HG03571 (cell line): ENCODE measurements at regions not wholly inside any gene's neighbourhood (a gene's known extent, or its start where the extent isn't known, plus 50 kb on each side); places are given as distances from the start of the nearest gene placed in this dataset.

Experiments used
- ATAC-seq: cut with Tn5 transposase; IDR thresholded peaks from one replicate; pipeline ENCODE4 v1.9.1; 2021; ENCODE audit not compliant: unreplicated experiment

- ATAC-seq, result no peak
Measured at GRCh38 chr4:37054531-37055077, 189.9 kb upstream of the NWD2 start.

GRCh38 chr4:37058826-37059225 lies 185.7 kb upstream of the NWD2 start:
- ATAC-seq, result no peak

- ATAC-seq, result no peak
Measured at GRCh38 chr4:37066159-37066558, 178.4 kb upstream of the NWD2 start.

GRCh38 chr4:37068580-37068979 lies 176.0 kb upstream of the NWD2 start:
- ATAC-seq, result no peak

- no peak for ATAC-seq
Measured at GRCh38 chr4:37070041-37070440, 174.5 kb upstream of the NWD2 start.

- no peak for ATAC-seq
Measured at GRCh38 chr4:37071576-37071975, 173.0 kb upstream of the NWD2 start.

- ATAC-seq, result no peak
Measured at GRCh38 chr4:37073226-37073840, 171.2 kb upstream of the NWD2 start.

GRCh38 chr4:37082912-37083311 lies 161.6 kb upstream of the NWD2 start:
- ATAC-seq, result no peak

GRCh38 chr4:37095925-37096324 lies 148.6 kb upstream of the NWD2 start:
- no peak for ATAC-seq

GRCh38 chr4:37101182-37101581 lies 143.4 kb upstream of the NWD2 start:
- ATAC-seq, result no peak

GRCh38 chr4:37101686-37102085 lies 142.9 kb upstream of the NWD2 start:
- ATAC-seq, result no peak

- no peak for ATAC-seq
Measured at GRCh38 chr4:37109756-37110155, 134.8 kb upstream of the NWD2 start.

- no peak for ATAC-seq
Measured at GRCh38 chr4:37124800-37125199, 119.7 kb upstream of the NWD2 start.

- ATAC-seq, result no peak
Measured at GRCh38 chr4:37126051-37126450, 118.5 kb upstream of the NWD2 start.

- no peak for ATAC-seq
Measured at GRCh38 chr4:37130465-37130864, 114.1 kb upstream of the NWD2 start.

- no peak for ATAC-seq
Measured at GRCh38 chr4:37132351-37132974, 112.1 kb upstream of the NWD2 start.

- no peak for ATAC-seq
Measured at GRCh38 chr4:37132975-37133360, 111.6 kb upstream of the NWD2 start.

- peak; percentile 80 for ATAC-seq
Measured at GRCh38 chr4:37138019-37138653, 106.4 kb upstream of the NWD2 start.

- no peak for ATAC-seq
Measured at GRCh38 chr4:37138789-37139188, 105.8 kb upstream of the NWD2 start.

GRCh38 chr4:37139987-37140386 lies 104.6 kb upstream of the NWD2 start:
- no peak for ATAC-seq

GRCh38 chr4:37146260-37146659 lies 98.3 kb upstream of the NWD2 start:
- ATAC-seq, result no peak

- ATAC-seq, result no peak
Measured at GRCh38 chr4:37157476-37158167, 86.9 kb upstream of the NWD2 start.
